ENCODE measurements at regions not wholly inside any gene's neighbourhood (a gene's known extent, or its start where the extent isn't known, plus 50 kb on each side); places are given as distances from the start of the nearest gene placed in this dataset.

GRCh38 chr1:232174306-232174705 is 455.6 kb downstream of the SIPA1L2 start:
- H4K91ac ChIP-seq (replicated peaks; ENCODE audit: insufficient read length, low read length), result no peak overlapping the region
- H4K5ac ChIP-seq (ENCODE audit: insufficient read length, low read depth, low read length), result no peak overlapping the region
- FAIRE-seq (no peak), DNase-seq (ENCODE audit: low read depth in 1 of 2, low spot score in 2 of 2) (no peak)
- TF ChIP-seq CTCF (IDR thresholded peaks at IDR 0.05; ENCODE audit: control extremely low read depth in 1 of 3, insufficient read depth in 1 of 3, low read depth in 1 of 3, low read length in 3 of 3) (no peak), SP4 (IDR thresholded peaks at IDR 0.05; ENCODE audit: low read length) (no peak), POLR2A (IDR thresholded peaks at IDR 0.05; ENCODE audit: control extremely low read depth in 1 of 2, low read depth in 2 of 2, low read length in 2 of 2) (no peak), BACH1 (IDR thresholded peaks at IDR 0.05; ENCODE audit: low read length) (no peak), FOSL1 (IDR thresholded peaks at IDR 0.05; ENCODE audit: insufficient read depth, low read depth, low read length) (no peak), POU5F1 (IDR thresholded peaks at IDR 0.05; ENCODE audit: low read depth, low read length) (no peak), BRCA1 (IDR thresholded peaks at IDR 0.05; ENCODE audit: low read depth, low read length) (no peak), SIRT6 (IDR thresholded peaks at IDR 0.05; ENCODE audit: low read length) (no peak), CTBP2 (IDR thresholded peaks at IDR 0.05; ENCODE audit: borderline replicate concordance, insufficient read depth, insufficient read length, low read length) (no peak), NRF1 (IDR thresholded peaks at IDR 0.05; ENCODE audit: low read depth, low read length) (no peak)
- ChIA-PET CTCF (ENCODE audit: partially characterized antibody) (no interaction called here), POLR2A (ENCODE audit: partially characterized antibody) (interaction anchor here (1.5 kb wide), 1 partner anchor 11 kb away, joined by 5 read pairs; no protein-coding TSS in a partner anchor)
- 88% methylated on average over 5 of the region's 5 CpGs; no CpG with 5 or more reads in 1 of the 2 experiments for WGBS, 2 experiments (ENCODE audit: extremely low coverage in 1 of 2, insufficient coverage in 1 of 2, insufficient read length in 1 of 2, insufficient replicate concordance in 2 of 2, low coverage in 1 of 2, low lambda C conversion rate in 2 of 2, missing lambda C conversion rate in 1 of 2)
- H3K4me3 ChIP-seq (ENCODE audit: extremely low read depth in 1 of 4, insufficient read depth in 2 of 4, low read depth in 3 of 4, low read length in 4 of 4), result no peak overlapping the region
- H3K79me2 ChIP-seq (ENCODE audit: control insufficient read depth in 1 of 2, insufficient read depth in 2 of 2, low read length in 2 of 2), result no peaks in the 10 kb centered on the region
- peaks cover 0 to 26% (median 10%) of the 10 kb centered on the region in 4 experiments; a peak in 5 of 8 replicates for H3K36me3 ChIP-seq (ENCODE audit: control insufficient read depth in 2 of 4, insufficient read depth in 4 of 4, low read length in 3 of 4)
- no peak overlapping the region for H3K14ac ChIP-seq (ENCODE audit: insufficient read length)
- H3K23me2 ChIP-seq (ENCODE audit: low read depth, low read length), result no peaks in the 10 kb centered on the region
- no peak overlapping the region for H3K56ac ChIP-seq (replicated peaks; ENCODE audit: insufficient read length, low read depth, low read length)
- H2BK20ac ChIP-seq (ENCODE audit: low read length), result no peak overlapping the region
- H3K23ac ChIP-seq (ENCODE audit: insufficient read length), result no peak overlapping the region
- H3K4ac ChIP-seq (replicated peaks; ENCODE audit: insufficient read length, low read depth, low read length), result no peak overlapping the region
- no peak overlapping the region for H4K8ac ChIP-seq (ENCODE audit: extremely low read depth, insufficient read depth, low read length)
- no peak overlapping the region for H3K27ac ChIP-seq (ENCODE audit: low read depth, low read length)
- no peaks in the 10 kb centered on the region for H3K79me1 ChIP-seq (ENCODE audit: low read depth, low read length)
- no peak overlapping the region for H2BK15ac ChIP-seq (ENCODE audit: low read length)
- no peak overlapping the region for H2BK120ac ChIP-seq (replicated peaks; ENCODE audit: low read depth, low read length)
- no peak overlapping the region for H3K18ac ChIP-seq (ENCODE audit: extremely low read depth, low read length)
- no peak overlapping the region for H2AK5ac ChIP-seq (ENCODE audit: low read depth, low read length)
- no peaks in the 10 kb centered on the region for H3K27me3 ChIP-seq (replicated peaks in 1 of 4; ENCODE audit: control insufficient read depth in 3 of 4, extremely low read depth in 1 of 4, insufficient read depth in 3 of 4, low read length in 3 of 4)
- H3K4me2 ChIP-seq (ENCODE audit: insufficient read depth in 1 of 2, low read depth in 2 of 2, low read length in 2 of 2), result no peak overlapping the region
- no peak overlapping the region for H3K9ac ChIP-seq (replicated peaks in 1 of 4; ENCODE audit: extremely low read depth in 1 of 4, low read depth in 3 of 4, low read length in 3 of 4)
- H4K20me1 ChIP-seq (replicated peaks in 1 of 2; ENCODE audit: control insufficient read depth in 1 of 2, insufficient read depth in 2 of 2, low read length in 2 of 2), result peaks cover 0 to 10% of the 10 kb centered on the region in 2 experiments
- no peaks in the 10 kb centered on the region for H3K9me3 ChIP-seq (ENCODE audit: insufficient read depth in 2 of 2, low read depth in 1 of 2, low read length in 1 of 2)
- no peaks in the 10 kb centered on the region; a peak in 2 of 7 replicates for H3K4me1 ChIP-seq (replicated peaks in 1 of 4; ENCODE audit: control insufficient read depth in 3 of 4, insufficient read depth in 4 of 4, low read length in 3 of 4)
- H2BK5ac ChIP-seq (ENCODE audit: low read depth, low read length), result no peak overlapping the region
- no peak overlapping the region for H2AFZ ChIP-seq (ENCODE audit: low read length)
- H2BK12ac ChIP-seq (ENCODE audit: low read depth, low read length), result no peak overlapping the region

Data from H1 (cell line).